NCI-H526 treated with DMSO at 0.1 percent for 48 hours (cell line): ENCODE measurements at regions not wholly inside any gene's neighbourhood (a gene's known extent, or its start where the extent isn't known, plus 50 kb on each side); places are given as distances from the start of the nearest gene placed in this dataset.
"Not testable (repeated sequence)": the region's sequence is repeated elsewhere in the genome, so short reads cannot be mapped to it uniquely, and the experiment has no call there.

ENCODE experiments used
- DNase-seq: peaks from one replicate; lab custom pipeline; 2025; lab: John Stamatoyannopoulos, UW

DNA sequence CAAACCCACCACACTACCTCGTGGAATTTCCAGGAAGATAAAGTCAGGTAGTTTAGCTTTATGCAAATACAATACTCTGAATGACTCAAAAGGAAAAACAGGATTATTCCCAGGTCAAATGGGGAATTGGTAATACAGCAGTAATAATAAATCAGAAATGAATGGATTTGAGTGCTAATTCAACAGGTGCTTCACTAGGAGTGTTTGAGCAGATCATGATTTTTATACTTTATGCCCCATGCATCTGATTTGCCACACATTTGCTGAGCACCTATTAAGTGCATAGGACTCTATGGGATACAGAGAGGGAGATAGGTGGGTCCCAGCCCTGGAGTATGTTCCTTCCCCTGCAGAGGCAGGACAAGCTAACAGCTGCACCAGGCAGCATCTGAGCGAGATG lies 381.4 kb upstream of the PODXL start:
- no peak for DNase-seq

DNA sequence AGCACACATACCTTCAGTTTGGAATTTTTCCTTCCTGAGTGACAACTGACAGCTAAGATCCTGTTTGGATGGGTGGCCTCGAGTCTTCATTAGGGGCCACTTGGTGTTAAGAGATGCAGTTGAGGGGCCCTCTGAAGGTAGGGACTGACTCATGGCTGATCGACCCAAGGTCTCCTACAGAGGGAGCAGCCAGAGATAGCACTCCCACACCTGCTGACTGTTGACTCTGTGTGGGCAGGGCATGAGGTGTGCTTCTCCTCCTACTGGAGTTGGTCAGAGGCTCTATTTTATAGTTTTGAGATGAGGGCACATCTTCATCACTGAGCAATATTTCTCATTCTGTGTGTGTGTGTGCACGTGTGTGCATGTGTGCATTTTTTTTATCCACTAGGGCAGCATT lies 378.8 kb upstream of the PODXL start:
- no peak for DNase-seq

- DNase-seq, result no peak
These were observed 378.0 kb upstream of the PODXL start for GRCh38 chr7:131934452-131934851.

DNA sequence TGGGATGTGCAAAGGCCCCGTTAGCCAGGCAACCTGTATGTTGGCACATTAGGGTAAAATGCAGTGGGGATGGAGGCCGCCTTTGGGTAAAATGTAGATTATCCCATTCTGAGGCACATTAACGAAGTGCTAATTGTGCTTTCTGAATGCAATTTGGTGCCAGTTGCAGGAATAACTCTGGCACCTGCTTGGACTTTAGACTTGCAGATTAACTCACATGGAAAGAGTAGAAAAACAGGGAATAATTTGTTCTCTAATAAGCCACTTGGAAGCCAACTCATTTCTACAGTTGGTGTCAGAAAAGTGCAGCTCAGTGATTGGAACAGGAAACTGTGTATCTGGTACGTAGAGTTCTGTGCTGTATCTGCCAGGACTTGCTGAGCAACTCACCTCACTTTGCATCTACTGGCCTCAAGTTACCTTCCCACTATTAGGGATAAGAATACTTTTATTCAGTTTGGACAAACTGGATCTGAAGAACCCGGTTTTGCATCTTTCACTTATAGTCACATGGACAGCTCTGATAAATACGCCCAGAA lies 377.4 kb upstream of the PODXL start:
- DNase-seq, result no peak

DNA sequence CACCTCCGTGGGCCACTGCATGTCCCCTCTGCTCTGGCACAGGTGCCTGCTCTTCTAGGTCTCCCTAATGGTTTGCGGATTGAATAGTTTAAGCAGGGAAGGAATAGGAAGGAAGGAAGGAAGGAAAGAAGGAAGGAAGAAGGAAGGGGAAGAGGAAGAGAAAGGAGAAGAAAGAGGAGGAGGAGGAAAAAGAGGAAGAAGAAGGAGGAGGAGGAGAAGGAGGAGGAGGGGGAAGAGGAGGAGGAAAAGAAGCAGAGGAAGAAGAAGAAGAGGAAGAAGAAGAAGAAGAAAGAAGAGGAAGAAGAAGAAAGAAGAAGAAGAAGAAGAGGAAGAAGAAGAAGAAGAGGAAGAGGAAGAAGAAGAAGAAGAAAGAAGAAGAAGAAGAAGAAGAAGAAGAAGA lies 376.8 kb upstream of the PODXL start:
- DNase-seq, result not testable (repeated sequence)

DNA sequence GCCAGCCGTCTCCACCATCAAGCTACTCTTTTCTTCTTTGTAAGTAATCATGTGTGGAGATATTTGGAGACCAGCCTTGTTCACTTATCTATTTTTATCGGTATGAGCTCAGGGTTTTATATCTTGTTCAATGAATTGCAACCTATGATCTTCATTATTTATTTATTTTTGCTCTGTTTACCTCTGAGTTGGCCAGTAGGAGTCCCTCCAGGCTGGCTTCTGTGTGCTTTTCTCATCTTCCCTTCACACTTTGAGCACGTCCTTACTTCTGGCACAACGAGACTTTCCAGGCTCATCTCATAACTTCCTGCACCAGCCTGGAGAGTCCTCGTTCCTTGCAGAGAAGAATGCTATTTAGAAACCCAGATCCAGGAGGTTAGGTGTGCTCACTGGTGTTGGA lies 375.8 kb upstream of the PODXL start:
- no peak for DNase-seq

DNA sequence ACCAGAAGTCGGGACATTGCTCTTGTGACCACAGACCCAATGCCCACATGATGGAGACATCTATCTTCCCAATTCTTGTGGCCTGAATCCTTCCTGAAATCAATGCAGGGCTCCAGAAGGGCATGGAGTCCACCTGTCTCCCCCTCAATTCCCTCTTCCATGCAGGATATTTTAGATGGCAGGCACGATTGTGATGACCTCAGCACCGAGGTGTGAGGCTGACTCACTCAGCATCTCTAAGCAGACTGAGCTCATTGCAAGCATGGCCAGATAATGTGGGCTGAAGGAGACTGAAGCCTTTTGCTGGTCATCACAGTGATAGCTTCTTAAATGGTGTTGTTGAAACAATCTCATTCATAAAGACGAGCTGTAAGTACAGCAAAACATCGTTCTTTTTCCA lies 374.9 kb upstream of the PODXL start:
- no peak for DNase-seq

- DNase-seq, result no peak
These were observed 373.2 kb upstream of the PODXL start for GRCh38 chr7:131929632-131930031.

- no peak for DNase-seq
These were observed 371.5 kb upstream of the PODXL start for GRCh38 chr7:131927770-131928423.

DNA sequence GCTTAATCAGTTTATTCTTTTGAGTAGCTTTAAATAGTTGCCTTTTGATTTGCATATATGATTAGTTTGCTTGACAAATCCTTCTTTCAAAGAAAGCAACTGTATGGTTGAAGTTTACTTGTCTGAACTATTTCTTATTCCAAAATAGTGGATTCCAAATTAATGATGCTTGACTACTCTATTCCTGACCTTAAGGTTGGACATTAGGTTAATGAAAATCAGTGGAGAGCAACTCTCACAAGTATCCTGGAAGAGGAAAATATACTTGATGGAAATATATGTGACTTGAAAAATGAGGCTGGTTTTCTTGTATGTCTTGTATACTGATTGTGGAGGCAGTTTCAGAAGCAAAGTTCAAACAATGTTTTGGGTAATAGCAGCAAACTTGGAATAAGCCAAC lies 369.2 kb upstream of the PODXL start:
- no peak for DNase-seq

- no peak for DNase-seq
These were observed 368.4 kb upstream of the PODXL start for GRCh38 chr7:131924857-131925256.

- DNase-seq, result not testable (repeated sequence)
These were observed 366.5 kb upstream of the PODXL start for GRCh38 chr7:131922948-131923347.

DNA sequence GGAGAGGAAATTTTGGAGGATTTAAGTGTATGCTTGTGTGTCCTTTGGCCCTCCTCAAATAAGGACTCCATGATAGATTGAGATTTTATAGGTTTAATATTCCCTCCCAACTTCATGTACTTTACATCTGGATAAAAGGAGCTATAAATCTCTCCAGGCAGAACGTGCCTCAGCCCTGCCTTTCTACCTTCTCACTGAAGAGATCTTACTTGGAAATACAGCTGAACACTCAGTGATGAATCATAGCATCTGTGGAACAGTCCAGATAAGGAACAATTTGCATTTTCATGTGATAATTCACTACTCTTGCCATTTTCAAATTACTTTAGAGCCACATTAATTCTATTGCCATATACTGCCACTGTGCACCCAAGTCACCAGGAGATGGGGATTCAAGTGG lies 364.6 kb upstream of the PODXL start:
- no peak for DNase-seq

DNA sequence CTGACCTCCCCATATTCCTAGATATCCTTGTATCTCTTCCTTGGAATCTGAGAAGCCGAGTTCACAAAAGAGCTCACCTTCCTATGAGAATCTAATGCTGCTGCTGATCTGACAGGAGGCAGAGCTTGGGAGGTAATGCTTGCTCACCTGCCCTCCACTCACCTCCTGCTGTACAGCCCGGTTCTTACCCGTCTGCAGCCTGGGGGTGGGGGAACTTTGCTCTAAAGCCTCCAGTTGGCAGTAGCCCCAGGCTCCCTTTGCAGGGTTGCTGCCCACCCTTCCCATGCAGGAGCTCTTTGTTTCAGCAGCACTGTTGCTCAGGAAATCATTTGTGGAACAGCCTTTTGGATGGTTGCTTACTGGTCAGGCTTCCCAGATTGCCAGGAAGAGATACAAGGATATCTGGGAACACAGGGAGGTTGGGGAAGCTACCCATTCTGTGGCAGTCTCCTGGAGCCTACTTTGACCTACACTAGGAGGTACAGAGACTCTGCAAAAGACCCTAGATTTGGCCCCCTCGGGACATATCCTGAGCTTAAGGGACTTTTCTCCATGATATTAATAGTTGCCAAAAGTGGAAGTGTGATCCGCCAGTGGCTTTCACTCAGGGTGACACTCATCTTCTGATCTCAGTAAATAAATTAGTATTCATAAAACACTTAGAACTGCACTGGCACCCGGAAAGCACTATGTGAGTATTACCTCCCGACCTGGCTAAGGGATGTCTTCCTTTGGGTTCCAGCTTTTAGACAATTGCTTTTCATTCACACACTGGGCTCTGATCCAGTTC lies 363.7 kb upstream of the PODXL start:
- no peak for DNase-seq

- DNase-seq, result no peak
These were observed 354.7 kb upstream of the PODXL start for GRCh38 chr7:131911112-131911511.

GRCh38 chr7:131909151-131909768 lies 352.8 kb upstream of the PODXL start:
- no peak for DNase-seq

- DNase-seq, result no peak
These were observed 352.3 kb upstream of the PODXL start for GRCh38 chr7:131908714-131909113.

GRCh38 chr7:131905471-131905973 lies 349.1 kb upstream of the PODXL start:
- no peak for DNase-seq

GRCh38 chr7:131904760-131905327 lies 348.4 kb upstream of the PODXL start:
- DNase-seq, result no peak

GRCh38 chr7:131903315-131903714 lies 346.9 kb upstream of the PODXL start:
- no peak for DNase-seq

DNA sequence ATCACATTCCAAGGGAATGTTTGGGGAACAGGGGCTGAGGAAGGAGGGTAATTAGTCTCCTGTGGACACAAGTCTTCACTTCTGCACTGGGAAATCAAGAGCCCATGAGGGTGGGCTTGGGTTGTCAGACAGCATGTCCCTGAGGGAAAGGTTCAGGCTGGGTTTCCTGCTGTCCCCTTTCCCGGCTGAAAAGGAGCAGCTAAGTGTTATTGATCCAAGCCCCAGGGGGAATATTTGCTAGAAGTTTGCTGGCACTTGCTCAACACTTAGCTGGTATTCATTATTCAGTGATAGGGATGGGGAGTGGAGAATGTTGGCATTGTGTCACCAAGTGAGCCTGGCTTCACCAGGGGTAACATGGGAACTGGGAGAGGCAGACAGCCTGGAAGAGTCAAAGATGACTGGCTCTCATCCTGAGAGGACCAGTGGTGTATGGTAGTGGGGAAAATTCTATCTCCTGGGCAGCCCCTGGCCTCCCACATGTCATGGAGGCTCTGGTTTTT lies 344.4 kb upstream of the PODXL start:
- no peak for DNase-seq
